Activated CD4-positive, alpha-beta T cell treated with anti-CD3 and anti-CD28 coated beads for 4 hours (primary cell): ENCODE measurements at regions not wholly inside any gene's neighbourhood (a gene's known extent, or its start where the extent isn't known, plus 50 kb on each side); places are given as distances from the start of the nearest gene placed in this dataset.
"Not testable (repeated sequence)": the region's sequence is repeated elsewhere in the genome, so short reads cannot be mapped to it uniquely, and the experiment has no call there.

ENCODE experiments used
- DNase-seq, 2 donors: peaks; one replicate each; pipeline ENCODE4 v3.0.0-alpha.2; 2020

- no peak for DNase-seq
These were observed 734.2 kb upstream of the GBE1 start for GRCh38 chr3:82495655-82496054.

DNA sequence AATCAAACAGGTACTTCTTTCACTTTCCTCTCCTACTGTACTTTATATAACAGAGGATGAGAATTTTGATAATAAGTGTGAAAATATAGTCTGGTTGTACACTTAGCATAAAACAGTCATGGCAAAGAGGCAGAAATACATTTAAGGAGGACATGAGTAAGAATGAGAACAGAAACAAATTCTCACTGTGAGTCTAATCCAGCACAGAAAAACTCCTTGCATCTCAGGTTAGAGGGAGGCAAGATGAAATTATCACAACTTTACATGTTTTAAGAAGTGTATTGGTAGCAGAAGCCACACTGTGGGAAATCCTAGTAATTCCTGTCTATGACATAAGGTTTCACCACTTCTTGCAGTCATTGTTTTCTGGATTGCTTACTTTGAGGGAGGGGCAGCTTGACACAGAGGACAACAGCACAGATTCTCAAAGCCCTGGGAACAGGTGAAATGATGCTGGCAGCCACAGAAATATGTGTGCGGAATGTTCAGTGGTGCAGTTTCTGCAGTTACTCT, 733.6 kb upstream of the GBE1 start:
- no peak for DNase-seq

GRCh38 chr3:82493858-82494257, 732.4 kb upstream of the GBE1 start:
- no peak for DNase-seq

- DNase-seq, result no peak
These were observed 713.9 kb upstream of the GBE1 start for GRCh38 chr3:82475306-82475705.

DNA sequence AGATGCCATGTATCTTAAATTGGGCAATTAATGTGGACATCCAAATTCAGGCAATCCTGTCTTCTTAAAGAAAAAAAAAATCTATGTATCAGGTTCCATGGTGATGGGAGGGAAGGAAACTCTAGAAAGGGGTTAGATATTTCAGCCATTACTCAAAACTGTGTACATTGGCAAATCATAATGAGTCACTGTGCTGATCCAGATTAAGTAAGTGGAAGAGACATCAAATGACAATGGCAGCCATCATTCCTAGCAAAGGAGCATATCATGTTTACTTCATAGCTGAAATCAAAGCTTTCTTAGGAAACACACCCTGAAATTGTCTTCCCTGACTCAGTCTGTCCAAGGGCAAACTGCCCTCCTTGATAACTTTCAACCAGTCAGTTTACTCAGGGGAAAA, 713.3 kb upstream of the GBE1 start:
- DNase-seq, result no peak

GRCh38 chr3:82473864-82474541, 712.6 kb upstream of the GBE1 start:
- no peak for DNase-seq

- no peak for DNase-seq
These were observed 705.6 kb upstream of the GBE1 start for GRCh38 chr3:82467051-82467450.

GRCh38 chr3:82462977-82463376, 701.5 kb upstream of the GBE1 start:
- DNase-seq, result no peak

GRCh38 chr3:82461049-82461889, 699.8 kb upstream of the GBE1 start:
- no peak for DNase-seq

DNA sequence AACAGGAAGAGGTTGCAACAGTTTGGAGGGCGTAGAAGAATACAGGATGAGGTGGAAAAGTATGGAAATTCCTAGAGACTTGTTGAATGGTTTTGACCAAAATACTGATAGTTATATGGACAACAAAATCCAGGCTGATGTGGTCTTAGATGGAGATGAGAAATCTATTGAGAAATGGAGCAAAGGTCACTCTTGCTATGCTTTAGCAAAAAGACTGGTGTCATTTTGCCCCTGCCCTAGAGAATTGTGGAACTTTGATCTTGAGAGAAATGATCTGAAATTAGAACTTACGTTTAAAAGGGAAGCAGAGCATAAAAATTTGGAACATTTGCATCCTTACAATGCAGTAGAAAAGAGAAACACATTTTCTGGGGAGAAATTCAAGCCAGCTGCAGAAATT, 686.9 kb upstream of the GBE1 start:
- DNase-seq, result no peak

- not testable (repeated sequence) for DNase-seq
These were observed 667.4 kb upstream of the GBE1 start for GRCh38 chr3:82428821-82429220.

DNA sequence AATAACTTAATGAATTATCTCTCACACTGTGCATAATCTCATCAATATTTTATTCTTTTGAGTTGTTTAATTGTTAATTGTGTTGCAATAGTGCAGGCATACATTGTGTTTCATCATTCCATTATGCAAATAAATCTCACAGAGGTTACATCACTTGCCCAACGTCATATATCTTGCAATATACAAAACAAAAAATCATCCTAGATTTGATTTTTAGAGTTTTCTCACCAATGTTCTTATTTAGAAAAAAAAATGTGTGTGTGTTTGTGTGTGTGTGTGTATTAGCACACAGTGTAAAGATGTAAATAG, 662.5 kb upstream of the GBE1 start:
- DNase-seq, result no peak

DNA sequence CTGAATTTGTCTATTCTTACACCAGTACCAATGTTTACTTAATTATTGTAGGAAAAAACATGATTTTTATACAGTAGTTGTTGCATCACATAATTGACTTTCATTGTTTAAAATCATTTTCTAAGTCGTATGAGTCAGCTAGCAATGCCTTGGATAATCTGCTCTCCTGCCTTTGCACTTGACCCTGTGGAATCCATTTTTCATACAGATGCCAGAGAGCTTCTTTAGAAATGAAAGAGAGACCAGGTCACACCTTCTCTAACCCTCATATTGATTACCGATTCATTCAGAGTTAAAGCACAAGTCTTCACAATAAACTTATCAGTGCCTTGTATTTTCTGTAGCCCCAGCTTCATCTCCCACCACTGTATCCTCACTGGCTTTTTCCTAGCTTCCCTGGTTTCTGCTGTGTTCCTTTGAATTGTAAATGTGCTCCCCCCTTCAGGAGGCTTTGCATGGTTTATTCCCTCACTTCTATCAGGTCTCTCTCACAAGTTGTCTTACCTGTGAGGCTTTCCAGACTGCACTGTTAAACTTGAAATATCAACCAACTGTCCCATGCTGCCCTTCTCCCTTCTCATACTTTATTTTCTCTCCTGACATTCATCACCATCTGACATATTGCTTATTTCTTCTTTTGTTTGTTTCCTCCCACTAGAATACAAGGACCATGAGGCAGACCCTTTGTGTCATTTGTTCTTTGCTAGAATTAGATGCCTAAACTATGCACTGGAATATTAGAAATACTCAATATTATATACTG, 662.0 kb upstream of the GBE1 start:
- DNase-seq, result no peak

DNA sequence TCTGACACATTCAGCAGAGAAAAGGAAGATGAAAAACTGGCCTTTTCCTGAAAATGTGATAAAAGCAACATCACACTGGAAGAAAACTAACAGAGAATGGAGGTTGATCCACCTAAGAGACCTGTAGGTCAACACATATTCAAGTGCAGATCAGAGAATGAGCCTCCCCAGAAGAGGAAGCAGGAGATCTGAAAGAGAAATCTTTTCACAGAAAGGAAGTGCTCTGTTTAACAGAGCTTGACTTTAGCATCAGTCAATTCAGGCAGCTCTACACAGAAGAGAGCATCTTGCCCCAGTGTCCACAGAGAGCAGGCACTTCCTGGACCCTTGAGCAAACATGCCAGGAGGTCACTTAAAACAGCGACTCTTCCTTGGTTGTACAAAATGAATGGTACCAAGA, 655.4 kb upstream of the GBE1 start:
- DNase-seq, result no peak

DNA sequence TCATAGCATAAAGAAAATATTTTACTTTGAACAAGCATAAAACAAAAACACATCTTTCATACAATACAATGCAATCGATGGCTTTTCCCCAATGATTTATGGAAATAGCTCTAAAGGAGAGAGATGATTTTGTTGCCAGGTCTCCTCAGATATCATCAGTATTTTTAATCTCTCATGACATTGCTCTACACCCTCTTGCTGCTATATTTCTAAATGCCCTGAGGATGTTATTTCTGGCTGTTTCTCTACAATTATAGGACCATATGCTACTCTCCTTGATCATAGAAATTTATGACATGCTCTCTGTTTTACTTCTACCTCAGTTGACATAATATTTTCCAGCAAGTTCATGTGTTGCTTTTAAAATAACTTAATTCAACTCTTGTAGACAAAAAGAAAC, 654.9 kb upstream of the GBE1 start:
- DNase-seq, result no peak

- no peak for DNase-seq
These were observed 651.7 kb upstream of the GBE1 start for GRCh38 chr3:82413171-82413570.

DNA sequence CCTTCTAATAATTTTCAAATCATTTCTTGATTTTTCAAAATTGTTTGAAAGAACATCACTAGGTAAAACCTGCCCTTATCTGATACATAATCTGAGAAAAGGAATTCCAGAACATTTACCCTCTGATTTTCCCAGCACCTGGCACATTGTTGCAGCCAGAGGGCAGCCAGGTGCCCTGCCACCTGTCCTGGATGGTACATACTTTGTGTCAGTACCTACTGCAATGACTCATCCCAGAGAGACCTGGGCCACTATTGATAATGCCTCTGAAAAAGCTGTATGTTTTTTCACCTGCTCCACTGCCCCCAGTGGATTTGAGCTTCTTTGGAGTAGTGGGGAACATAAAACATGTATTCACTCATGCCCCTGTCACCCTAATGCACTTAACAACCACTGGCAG, 648.9 kb upstream of the GBE1 start:
- DNase-seq, result no peak

- no peak for DNase-seq
These were observed 648.4 kb upstream of the GBE1 start for GRCh38 chr3:82409842-82410241.

GRCh38 chr3:82392203-82392775, 630.8 kb upstream of the GBE1 start:
- DNase-seq, result no peak

DNA sequence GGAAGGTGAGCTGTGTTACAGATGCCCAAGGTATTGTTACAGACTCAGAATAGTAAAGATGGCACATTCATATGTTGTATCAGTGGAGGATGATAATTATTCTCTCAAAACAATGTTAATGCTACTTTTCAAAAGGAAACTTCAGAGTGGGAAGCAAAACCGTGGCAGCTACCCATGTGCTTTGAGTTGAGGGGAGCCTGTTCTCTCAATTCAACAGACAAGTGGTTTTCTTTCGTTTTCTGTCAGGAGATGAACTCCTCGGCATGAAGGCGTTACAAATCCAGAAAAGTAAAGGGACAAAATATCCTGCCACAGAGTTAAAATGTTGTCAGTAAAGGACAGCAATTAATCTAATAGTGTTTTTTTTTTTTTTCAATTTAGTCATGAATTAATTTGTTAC, 629.4 kb upstream of the GBE1 start:
- DNase-seq, result no peak

GRCh38 chr3:82386647-82387046, 625.2 kb upstream of the GBE1 start:
- DNase-seq, result no peak

DNA sequence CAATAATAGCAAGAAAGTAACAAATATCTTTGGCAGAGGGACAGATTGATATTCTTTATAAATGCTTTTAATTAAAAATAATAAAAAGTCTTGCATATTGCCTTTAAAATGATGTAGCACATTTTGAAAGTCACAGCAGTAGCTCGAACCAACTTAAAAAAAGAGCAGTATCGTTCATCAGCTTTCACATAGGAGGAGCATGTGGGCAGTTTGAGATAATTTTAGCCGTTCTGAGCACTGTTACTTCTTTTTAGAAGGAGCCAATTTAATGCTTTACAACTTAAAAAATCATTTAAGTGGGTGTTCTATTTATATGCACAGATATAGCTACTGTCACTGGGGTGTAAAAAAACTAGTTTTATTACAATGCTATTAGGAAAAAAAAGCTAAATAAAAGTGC, 622.7 kb upstream of the GBE1 start:
- no peak for DNase-seq

DNA sequence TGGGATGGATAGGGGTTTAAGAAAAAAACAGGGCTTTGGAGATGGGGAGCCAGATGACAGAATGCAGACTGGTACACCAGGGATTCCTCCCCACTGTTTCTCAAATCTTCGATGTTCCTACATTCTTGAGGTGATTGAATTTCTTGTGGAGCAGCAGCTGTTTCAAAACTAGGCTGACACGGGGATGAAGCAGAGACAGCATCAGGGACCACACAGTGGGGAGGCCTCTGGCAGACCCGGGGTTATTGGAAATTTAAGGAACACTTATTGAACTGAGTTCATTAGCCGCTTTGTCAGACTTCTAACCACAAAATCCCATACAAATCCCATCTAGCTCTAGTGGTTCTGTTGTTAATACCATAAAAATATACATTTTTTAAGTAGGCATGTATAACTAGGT, 621.4 kb upstream of the GBE1 start:
- DNase-seq, result no peak

DNA sequence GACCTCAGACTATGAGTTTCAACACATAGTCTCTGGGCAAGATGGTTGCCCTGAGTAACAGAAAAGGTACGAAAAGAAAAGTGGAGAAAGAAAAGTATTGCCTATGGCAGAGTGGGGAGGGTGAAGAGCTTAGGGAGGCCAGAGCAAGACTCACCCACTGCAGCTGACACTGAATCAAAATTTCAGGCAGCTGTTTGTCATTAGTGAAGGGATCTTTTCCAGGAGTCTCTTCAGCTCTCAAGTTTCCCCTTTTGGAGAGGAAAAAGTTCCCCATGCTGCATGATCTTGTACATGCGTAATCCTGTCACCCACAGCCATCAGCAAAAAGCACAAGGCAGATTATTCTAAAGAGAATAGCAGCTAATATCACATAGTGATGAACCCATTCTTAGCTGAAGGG, 616.9 kb upstream of the GBE1 start:
- no peak for DNase-seq
